ENCODE measurements at regions not wholly inside any gene's neighbourhood (a gene's known extent, or its start where the extent isn't known, plus 50 kb on each side); places are given as distances from the start of the nearest gene placed in this dataset.
A peak's percentile ranks its signal among the peaks of the same experiment; 100 is the strongest.

DNA sequence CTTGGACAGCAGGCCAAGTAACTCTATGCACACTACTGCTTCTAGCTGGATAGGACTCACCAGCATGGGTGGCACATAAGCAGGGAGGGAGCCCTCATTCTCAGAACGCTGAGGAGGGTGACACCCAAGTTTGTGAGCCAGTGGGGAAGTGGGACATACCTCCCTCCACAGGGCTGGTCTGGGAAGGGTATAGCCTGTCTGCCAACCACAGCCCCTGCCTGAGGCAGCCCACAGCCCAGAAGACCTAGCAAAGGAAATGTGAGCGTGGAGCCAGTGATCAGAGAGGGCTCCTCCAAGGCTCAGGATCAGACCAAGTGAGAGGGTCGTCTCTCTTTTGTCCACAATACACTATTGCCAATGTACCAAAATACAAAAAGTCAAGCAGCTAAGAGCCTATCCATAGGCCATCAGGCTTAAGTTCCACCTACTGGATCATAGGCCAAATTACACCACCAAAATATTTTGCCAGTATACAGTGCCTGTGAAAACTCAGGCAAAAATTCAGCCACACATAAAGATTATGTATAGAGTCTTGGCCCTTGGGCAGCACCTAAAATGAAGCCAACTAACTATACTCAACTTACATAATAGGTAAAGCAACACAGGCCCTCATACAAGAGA lies 1203.1 kb downstream of the PCDH18 start:
- H3K27ac ChIP-seq (ENCODE audit: low read length): no peak overlapping the region
- H3K9me3 ChIP-seq (ENCODE audit: control insufficient read depth, insufficient read depth, low read depth, low read length): no peaks in the 10 kb centered on the region
- no peaks in the 10 kb centered on the region for H3K36me3 ChIP-seq (ENCODE audit: control insufficient read depth, insufficient read depth, low read length)
- in situ Hi-C loops (cut with HindIII; ENCODE audit: low pct_unique_long_range_greater_than_20kb, low sequenced_read_pairs): no loop called here
- TF ChIP-seq POLR2AphosphoS5 (IDR thresholded peaks at IDR 0.05; ENCODE audit: low read depth, low read length): no peak
- no peak for TF ChIP-seq SIN3A (IDR thresholded peaks at IDR 0.05; ENCODE audit: borderline replicate concordance, insufficient read depth, low read depth, low read length)
- TF ChIP-seq, protein P1, sequence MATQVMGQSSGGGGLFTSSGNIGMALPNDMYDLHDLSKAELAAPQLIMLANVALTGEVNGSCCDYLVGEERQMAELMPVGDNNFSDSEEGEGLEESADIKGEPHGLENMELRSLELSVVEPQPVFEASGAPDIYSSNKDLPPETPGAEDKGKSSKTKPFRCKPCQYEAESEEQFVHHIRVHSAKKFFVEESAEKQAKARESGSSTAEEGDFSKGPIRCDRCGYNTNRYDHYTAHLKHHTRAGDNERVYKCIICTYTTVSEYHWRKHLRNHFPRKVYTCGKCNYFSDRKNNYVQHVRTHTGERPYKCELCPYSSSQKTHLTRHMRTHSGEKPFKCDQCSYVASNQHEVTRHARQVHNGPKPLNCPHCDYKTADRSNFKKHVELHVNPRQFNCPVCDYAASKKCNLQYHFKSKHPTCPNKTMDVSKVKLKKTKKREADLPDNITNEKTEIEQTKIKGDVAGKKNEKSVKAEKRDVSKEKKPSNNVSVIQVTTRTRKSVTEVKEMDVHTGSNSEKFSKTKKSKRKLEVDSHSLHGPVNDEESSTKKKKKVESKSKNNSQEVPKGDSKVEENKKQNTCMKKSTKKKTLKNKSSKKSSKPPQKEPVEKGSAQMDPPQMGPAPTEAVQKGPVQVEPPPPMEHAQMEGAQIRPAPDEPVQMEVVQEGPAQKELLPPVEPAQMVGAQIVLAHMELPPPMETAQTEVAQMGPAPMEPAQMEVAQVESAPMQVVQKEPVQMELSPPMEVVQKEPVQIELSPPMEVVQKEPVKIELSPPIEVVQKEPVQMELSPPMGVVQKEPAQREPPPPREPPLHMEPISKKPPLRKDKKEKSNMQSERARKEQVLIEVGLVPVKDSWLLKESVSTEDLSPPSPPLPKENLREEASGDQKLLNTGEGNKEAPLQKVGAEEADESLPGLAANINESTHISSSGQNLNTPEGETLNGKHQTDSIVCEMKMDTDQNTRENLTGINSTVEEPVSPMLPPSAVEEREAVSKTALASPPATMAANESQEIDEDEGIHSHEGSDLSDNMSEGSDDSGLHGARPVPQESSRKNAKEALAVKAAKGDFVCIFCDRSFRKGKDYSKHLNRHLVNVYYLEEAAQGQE (IDR thresholded peaks at IDR 0.05; ENCODE audit: insufficient read depth in 1 of 2, low read depth in 2 of 2, low read length in 1 of 2): no peak
- TF ChIP-seq, protein P2, sequence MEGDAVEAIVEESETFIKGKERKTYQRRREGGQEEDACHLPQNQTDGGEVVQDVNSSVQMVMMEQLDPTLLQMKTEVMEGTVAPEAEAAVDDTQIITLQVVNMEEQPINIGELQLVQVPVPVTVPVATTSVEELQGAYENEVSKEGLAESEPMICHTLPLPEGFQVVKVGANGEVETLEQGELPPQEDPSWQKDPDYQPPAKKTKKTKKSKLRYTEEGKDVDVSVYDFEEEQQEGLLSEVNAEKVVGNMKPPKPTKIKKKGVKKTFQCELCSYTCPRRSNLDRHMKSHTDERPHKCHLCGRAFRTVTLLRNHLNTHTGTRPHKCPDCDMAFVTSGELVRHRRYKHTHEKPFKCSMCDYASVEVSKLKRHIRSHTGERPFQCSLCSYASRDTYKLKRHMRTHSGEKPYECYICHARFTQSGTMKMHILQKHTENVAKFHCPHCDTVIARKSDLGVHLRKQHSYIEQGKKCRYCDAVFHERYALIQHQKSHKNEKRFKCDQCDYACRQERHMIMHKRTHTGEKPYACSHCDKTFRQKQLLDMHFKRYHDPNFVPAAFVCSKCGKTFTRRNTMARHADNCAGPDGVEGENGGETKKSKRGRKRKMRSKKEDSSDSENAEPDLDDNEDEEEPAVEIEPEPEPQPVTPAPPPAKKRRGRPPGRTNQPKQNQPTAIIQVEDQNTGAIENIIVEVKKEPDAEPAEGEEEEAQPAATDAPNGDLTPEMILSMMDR (IDR thresholded peaks at IDR 0.05): peak; percentile 8; the same call in 1 of the 2 replicates
- TF ChIP-seq TCF7L2 (IDR thresholded peaks at IDR 0.05; ENCODE audit: low read depth, low read length): no peak
- intact Hi-C loops (cut with micrococcal nuclease; ENCODE audit: unreplicated experiment): no loop called here
- no TSS peak for BruUV-seq (replicated peaks)
- H3K4me3 ChIP-seq (ENCODE audit: low read depth in 2 of 2, low read length in 2 of 2): no peak overlapping the region
- CTCF ChIA-PET: interaction anchor here (0.6 kb wide), 1 partner anchor 1026 kb away, joined by 4 read pairs; no protein-coding TSS in a partner anchor
- no peaks in the 10 kb centered on the region for H3K27me3 ChIP-seq (ENCODE audit: control insufficient read depth, insufficient read depth, low read length)
- POLR2A ChIA-PET: no interaction called here
- no peak for DNase-seq (ENCODE audit: low read depth, low spot score)
- no peaks in the 10 kb centered on the region for H3K4me1 ChIP-seq (ENCODE audit: control insufficient read depth, insufficient read depth, low read length)
- no peak for ATAC-seq

DNA sequence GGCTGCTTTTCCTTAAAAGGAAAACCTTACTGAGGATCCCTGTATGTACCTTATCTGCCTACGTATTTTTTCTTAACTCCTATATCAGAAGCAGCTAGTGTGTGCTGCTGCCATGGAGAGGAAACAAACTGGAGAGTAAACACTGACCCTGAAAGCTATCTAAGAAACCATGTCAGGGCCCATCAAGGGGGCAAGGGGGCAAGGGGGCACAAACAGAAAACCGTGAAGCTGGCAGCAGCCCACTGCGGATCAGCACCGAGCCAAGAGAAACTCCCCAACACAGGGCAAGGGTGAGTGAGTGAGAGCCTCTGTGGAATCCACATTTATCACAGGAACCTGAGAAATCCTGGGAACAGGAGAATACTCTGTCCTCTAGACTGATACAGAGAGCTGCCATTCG lies 1204.2 kb downstream of the PCDH18 start:
- TF ChIP-seq POLR2AphosphoS5 (IDR thresholded peaks at IDR 0.05; ENCODE audit: low read depth, low read length) (no peak), SIN3A (IDR thresholded peaks at IDR 0.05; ENCODE audit: borderline replicate concordance, insufficient read depth, low read depth, low read length) (no peak), TCF7L2 (IDR thresholded peaks at IDR 0.05; ENCODE audit: low read depth, low read length) (no peak)
- TF ChIP-seq, protein P2 (IDR thresholded peaks at IDR 0.05): no peak
- TF ChIP-seq, protein P1 (IDR thresholded peaks at IDR 0.05; ENCODE audit: insufficient read depth in 1 of 2, low read depth in 2 of 2, low read length in 1 of 2): no peak
- Histone ChIP-seq H3K4me3 (ENCODE audit: low read depth in 2 of 2, low read length in 2 of 2) (no peak overlapping the region), H3K9me3 (ENCODE audit: control insufficient read depth, insufficient read depth, low read depth, low read length) (no peaks in the 10 kb centered on the region), H3K4me1 (ENCODE audit: control insufficient read depth, insufficient read depth, low read length) (no peaks in the 10 kb centered on the region), H3K36me3 (ENCODE audit: control insufficient read depth, insufficient read depth, low read length) (no peaks in the 10 kb centered on the region), H3K27me3 (ENCODE audit: control insufficient read depth, insufficient read depth, low read length) (no peaks in the 10 kb centered on the region), H3K27ac (ENCODE audit: low read length) (no peak overlapping the region)
- in situ Hi-C loops (cut with HindIII; ENCODE audit: low pct_unique_long_range_greater_than_20kb, low sequenced_read_pairs) (no loop called here), intact Hi-C loops (cut with micrococcal nuclease; ENCODE audit: unreplicated experiment) (no loop called here)
- DNase-seq (ENCODE audit: low read depth, low spot score) (no peak), ATAC-seq (no peak)
- no TSS peak for BruUV-seq (replicated peaks)
- ChIA-PET POLR2A (no interaction called here), CTCF (interaction anchor here (0.6 kb wide), 1 partner anchor 1025 kb away, joined by 4 read pairs; no protein-coding TSS in a partner anchor)

Data from Panc1 (cell line).